ENCODE measurements at regions not wholly inside any gene's neighbourhood (a gene's known extent, or its start where the extent isn't known, plus 50 kb on each side); places are given as distances from the start of the nearest gene placed in this dataset.

- no peak for TF ChIP-seq CTCF (IDR thresholded peaks at IDR 0.05; ENCODE audit: unreplicated experiment)
- no peak for DNase-seq (ENCODE audit: low spot score)
- Mint-ChIP-seq H3K27me3 (ENCODE audit: unreplicated experiment) (no peaks in the 10 kb centered on the region), H3K36me3 (ENCODE audit: low read depth, unreplicated experiment) (no peaks in the 10 kb centered on the region), H3K9me3 (ENCODE audit: unreplicated experiment) (no peaks in the 10 kb centered on the region), H3K27ac (ENCODE audit: unreplicated experiment) (no peak overlapping the region), H3K4me3 (ENCODE audit: unreplicated experiment) (no peak overlapping the region), H3K4me1 (ENCODE audit: unreplicated experiment) (no peaks in the 10 kb centered on the region)
Observed at GRCh38 chr13:91184244-91184926, 163.1 kb upstream of the MIR17HG start.

DNA sequence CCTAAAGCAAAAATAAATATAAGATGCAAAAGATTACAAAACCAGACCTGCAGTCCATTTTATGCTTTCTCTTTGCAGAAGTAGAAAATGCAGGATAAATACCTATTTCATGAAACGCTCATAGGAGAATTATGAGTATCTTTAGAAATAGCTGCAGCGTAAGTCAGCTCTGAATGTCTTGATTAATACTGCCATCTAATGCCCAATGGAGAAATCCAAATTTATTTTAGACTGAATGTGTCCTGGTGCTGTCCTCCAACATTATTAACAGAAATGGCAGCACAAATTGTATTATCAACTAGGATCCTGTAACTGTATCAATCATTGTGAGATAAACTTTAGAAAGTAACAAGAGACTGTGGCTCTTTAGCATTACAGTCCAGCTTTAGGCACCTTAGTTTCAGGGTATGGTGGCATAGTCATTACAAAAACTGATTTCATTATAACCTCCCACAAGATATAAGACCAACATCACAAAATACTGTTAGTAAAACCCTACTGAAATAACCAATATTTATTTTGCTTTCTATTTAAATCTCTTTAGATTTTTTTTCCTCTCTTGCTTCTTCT lies 162.1 kb upstream of the MIR17HG start:
- H3K36me3 Mint-ChIP-seq (ENCODE audit: low read depth, unreplicated experiment): no peaks in the 10 kb centered on the region
- no peak for TF ChIP-seq CTCF (IDR thresholded peaks at IDR 0.05; ENCODE audit: unreplicated experiment)
- H3K9me3 Mint-ChIP-seq (ENCODE audit: unreplicated experiment): no peaks in the 10 kb centered on the region
- H3K4me3 Mint-ChIP-seq (ENCODE audit: unreplicated experiment): no peak overlapping the region
- DNase-seq (ENCODE audit: low spot score): no peak
- no peaks in the 10 kb centered on the region for H3K4me1 Mint-ChIP-seq (ENCODE audit: unreplicated experiment)
- H3K27me3 Mint-ChIP-seq (ENCODE audit: unreplicated experiment): no peaks in the 10 kb centered on the region
- no peak overlapping the region for H3K27ac Mint-ChIP-seq (ENCODE audit: unreplicated experiment)

DNA sequence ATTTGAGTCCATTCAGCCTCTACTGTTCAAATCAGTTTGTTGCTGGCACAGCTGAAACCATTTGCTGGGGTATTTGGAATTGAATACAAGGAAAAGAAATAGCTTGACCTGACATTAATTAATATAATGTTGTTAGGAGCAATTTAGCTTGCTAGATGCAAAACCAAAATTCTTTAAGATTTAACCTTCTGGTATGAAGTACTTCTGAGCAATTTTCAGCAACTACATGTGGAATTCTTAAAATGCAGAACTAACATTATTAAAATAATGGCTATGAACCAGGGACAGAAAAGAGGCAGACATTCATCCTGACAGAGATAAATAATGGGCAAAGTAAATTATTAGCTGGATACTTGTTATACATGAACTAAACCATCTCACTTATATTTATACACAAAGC lies 160.0 kb upstream of the MIR17HG start:
- H3K9me3 Mint-ChIP-seq (ENCODE audit: unreplicated experiment): no peaks in the 10 kb centered on the region
- H3K4me3 Mint-ChIP-seq (ENCODE audit: unreplicated experiment): no peak overlapping the region
- H3K4me1 Mint-ChIP-seq (ENCODE audit: unreplicated experiment): no peaks in the 10 kb centered on the region
- no peaks in the 10 kb centered on the region for H3K36me3 Mint-ChIP-seq (ENCODE audit: low read depth, unreplicated experiment)
- no peak for DNase-seq (ENCODE audit: low spot score)
- TF ChIP-seq CTCF (IDR thresholded peaks at IDR 0.05; ENCODE audit: unreplicated experiment): no peak
- H3K27me3 Mint-ChIP-seq (ENCODE audit: unreplicated experiment): no peaks in the 10 kb centered on the region
- no peak overlapping the region for H3K27ac Mint-ChIP-seq (ENCODE audit: unreplicated experiment)

- no peak for DNase-seq (ENCODE audit: low spot score)
- no peaks in the 10 kb centered on the region for H3K27me3 Mint-ChIP-seq (ENCODE audit: unreplicated experiment)
- no peak for TF ChIP-seq CTCF (IDR thresholded peaks at IDR 0.05; ENCODE audit: unreplicated experiment)
- no peaks in the 10 kb centered on the region for H3K9me3 Mint-ChIP-seq (ENCODE audit: unreplicated experiment)
- H3K27ac Mint-ChIP-seq (ENCODE audit: unreplicated experiment): no peak overlapping the region
- H3K4me3 Mint-ChIP-seq (ENCODE audit: unreplicated experiment): no peak overlapping the region
- H3K36me3 Mint-ChIP-seq (ENCODE audit: low read depth, unreplicated experiment): no peaks in the 10 kb centered on the region
- no peaks in the 10 kb centered on the region for H3K4me1 Mint-ChIP-seq (ENCODE audit: unreplicated experiment)
Observed at GRCh38 chr13:91189506-91189905, 158.0 kb upstream of the MIR17HG start.

DNA sequence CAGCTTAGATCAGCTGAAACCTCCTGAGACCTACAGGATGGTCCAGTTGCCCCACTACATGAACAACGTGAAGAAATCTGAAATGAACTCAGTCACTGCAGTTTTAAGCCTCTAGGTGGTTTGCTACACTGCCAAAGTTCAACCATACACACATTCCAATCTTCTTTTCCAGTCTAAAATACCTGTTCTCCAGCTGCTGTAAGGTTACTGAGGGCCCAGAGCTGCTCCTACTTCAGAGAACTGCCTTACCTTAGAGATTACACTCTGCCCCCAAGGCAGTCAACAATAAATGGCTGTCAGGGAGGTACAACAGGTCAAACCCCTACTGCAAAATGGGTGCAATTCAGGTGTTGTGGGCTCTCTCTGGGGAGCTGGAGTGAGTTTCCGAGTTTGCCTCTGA lies 154.1 kb upstream of the MIR17HG start:
- Mint-ChIP-seq H3K27ac (ENCODE audit: unreplicated experiment) (no peak overlapping the region), H3K4me1 (ENCODE audit: unreplicated experiment) (no peaks in the 10 kb centered on the region), H3K36me3 (ENCODE audit: low read depth, unreplicated experiment) (no peaks in the 10 kb centered on the region), H3K9me3 (ENCODE audit: unreplicated experiment) (no peaks in the 10 kb centered on the region), H3K4me3 (ENCODE audit: unreplicated experiment) (no peak overlapping the region), H3K27me3 (ENCODE audit: unreplicated experiment) (no peaks in the 10 kb centered on the region)
- no peak for DNase-seq (ENCODE audit: low spot score)
- no peak for TF ChIP-seq CTCF (IDR thresholded peaks at IDR 0.05; ENCODE audit: unreplicated experiment)
